ENCODE measurements at regions not wholly inside any gene's neighbourhood (a gene's known extent, or its start where the extent isn't known, plus 50 kb on each side); places are given as distances from the start of the nearest gene placed in this dataset.

GRCh38 chr7:131038153-131038552, 289.5 kb upstream of the MKLN1 start:
- FAIRE-seq: no peak
- intact Hi-C loops (cut with micrococcal nuclease): no loop called here
- H3K27me3 ChIP-seq (ENCODE audit: control insufficient read depth in 2 of 2, insufficient read depth in 2 of 2, low read length in 2 of 2): no peaks in the 10 kb centered on the region
- H3K4me3 ChIP-seq (replicated peaks in 1 of 3; ENCODE audit: insufficient read depth in 1 of 3, low read depth in 1 of 3, low read length in 3 of 3): no peak overlapping the region
- H3K9me1 ChIP-seq (replicated peaks; ENCODE audit: control insufficient read depth, extremely low read depth, insufficient read depth, low read length): no peaks in the 10 kb centered on the region
- ChIA-PET CTCF (interaction anchor here (3.4 to 6.0 kb wide), 2 partner anchors 141 to 164 kb away, joined by 25 to 175 read pairs; no protein-coding TSS in a partner anchor), POLR2A (no interaction called here)
- no peak overlapping the region for H3K27ac ChIP-seq (ENCODE audit: insufficient read depth, low read depth, low read length)
- BruUV-seq (replicated peaks): no TSS peak
- H3K9ac ChIP-seq (replicated peaks; ENCODE audit: extremely low read depth, insufficient read depth, low read length): no peak overlapping the region
- no peak overlapping the region for H3K4me2 ChIP-seq (ENCODE audit: insufficient read depth, low read length)
- H4K20me1 ChIP-seq (replicated peaks; ENCODE audit: control insufficient read depth, extremely low read depth, insufficient read depth, low read length): no peaks in the 10 kb centered on the region
- no peak overlapping the region for H2AFZ ChIP-seq (ENCODE audit: low read depth, low read length)
- no peak for TF ChIP-seq EZH2 (IDR thresholded peaks at IDR 0.05; ENCODE audit: borderline replicate concordance, low read depth, low read length, severe bottlenecking)
- no peak for TF ChIP-seq MAX (IDR thresholded peaks at IDR 0.05; ENCODE audit: insufficient read depth, insufficient read length)
- no peak for TF ChIP-seq JUN (IDR thresholded peaks at IDR 0.05; ENCODE audit: borderline replicate concordance, insufficient read depth, insufficient read length, low read depth)
- no peak for TF ChIP-seq POLR2A (IDR thresholded peaks at IDR 0.05; ENCODE audit: low read depth, low read length)
- no peak for TF ChIP-seq GATA2 (IDR thresholded peaks at IDR 0.05; ENCODE audit: insufficient read depth, insufficient read length, low read depth, low read length)
- no peak for TF ChIP-seq MYC (IDR thresholded peaks at IDR 0.05; ENCODE audit: low read depth, low read length)
- TF ChIP-seq FOS (IDR thresholded peaks at IDR 0.05; ENCODE audit: borderline replicate concordance, insufficient read depth, low read length): no peak
- no peak for TF ChIP-seq POLR2AphosphoS5 (IDR thresholded peaks at IDR 0.05; ENCODE audit: insufficient read depth, low read depth, low read length)
- TF ChIP-seq CTCF (IDR thresholded peaks at IDR 0.05; ENCODE audit: extremely low read depth in 1 of 2, insufficient read depth in 1 of 2, low read depth in 1 of 2, low read length in 2 of 2): no peak
- no peaks in the 10 kb centered on the region for H3K36me3 ChIP-seq (ENCODE audit: control insufficient read depth in 2 of 2, extremely low read depth in 1 of 2, insufficient read depth in 2 of 2, low read length in 2 of 2)
- peaks cover 9% of the 10 kb centered on the region for H3K4me1 ChIP-seq (ENCODE audit: control insufficient read depth, extremely low read depth, insufficient read depth, low read length)
- dilution Hi-C loops (cut with MboI; ENCODE audit: extremely low pct_ligation_motif_present, low sequenced_read_pairs): no loop called here
- no peak for DNase-seq (ENCODE audit: low read depth, low spot score)
- peaks cover 2% of the 10 kb centered on the region for H3K79me2 ChIP-seq (ENCODE audit: control insufficient read depth, insufficient read depth, low read length)
- no peaks in the 10 kb centered on the region for H3K9me3 ChIP-seq (replicated peaks; ENCODE audit: control insufficient read depth, insufficient read depth, low read length)
